ENCODE measurements at regions not wholly inside any gene's neighbourhood (a gene's known extent, or its start where the extent isn't known, plus 50 kb on each side); places are given as distances from the start of the nearest gene placed in this dataset.
"Not testable (repeated sequence)": the region's sequence is repeated elsewhere in the genome, so short reads cannot be mapped to it uniquely, and the experiment has no call there.

- TF ChIP-seq POLR2AphosphoS5 (IDR thresholded peaks at IDR 0.05) (no peak), POLR2A (IDR thresholded peaks at IDR 0.05) (no peak), EP300 (IDR thresholded peaks at IDR 0.05; ENCODE audit: low read depth) (no peak)
- TF ChIP-seq, protein P1, sequence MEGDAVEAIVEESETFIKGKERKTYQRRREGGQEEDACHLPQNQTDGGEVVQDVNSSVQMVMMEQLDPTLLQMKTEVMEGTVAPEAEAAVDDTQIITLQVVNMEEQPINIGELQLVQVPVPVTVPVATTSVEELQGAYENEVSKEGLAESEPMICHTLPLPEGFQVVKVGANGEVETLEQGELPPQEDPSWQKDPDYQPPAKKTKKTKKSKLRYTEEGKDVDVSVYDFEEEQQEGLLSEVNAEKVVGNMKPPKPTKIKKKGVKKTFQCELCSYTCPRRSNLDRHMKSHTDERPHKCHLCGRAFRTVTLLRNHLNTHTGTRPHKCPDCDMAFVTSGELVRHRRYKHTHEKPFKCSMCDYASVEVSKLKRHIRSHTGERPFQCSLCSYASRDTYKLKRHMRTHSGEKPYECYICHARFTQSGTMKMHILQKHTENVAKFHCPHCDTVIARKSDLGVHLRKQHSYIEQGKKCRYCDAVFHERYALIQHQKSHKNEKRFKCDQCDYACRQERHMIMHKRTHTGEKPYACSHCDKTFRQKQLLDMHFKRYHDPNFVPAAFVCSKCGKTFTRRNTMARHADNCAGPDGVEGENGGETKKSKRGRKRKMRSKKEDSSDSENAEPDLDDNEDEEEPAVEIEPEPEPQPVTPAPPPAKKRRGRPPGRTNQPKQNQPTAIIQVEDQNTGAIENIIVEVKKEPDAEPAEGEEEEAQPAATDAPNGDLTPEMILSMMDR (IDR thresholded peaks at IDR 0.05), result no peak
- no peak for DNase-seq
- H3K27me3 ChIP-seq, result no peaks in the 10 kb centered on the region
- H3K4me3 ChIP-seq, result no peak overlapping the region
- in situ Hi-C loops (cut with MboI; ENCODE audit: low pct_ligation_motif_present in 1 of 4, low pct_unique_long_range_greater_than_20kb in 1 of 4, low sequenced_read_pairs in 3 of 4), result no loop called here
- no peak overlapping the region for H3K27ac ChIP-seq
- H3K9me3 ChIP-seq, result peaks cover 0 to 2% of the 10 kb centered on the region in 2 donors
- intact Hi-C loops (cut with DNase I; ENCODE audit: low total_unique reads), result no loop called here
- 41 to 52% methylated on average over 3 of the region's 3 CpGs for WGBS, 2 donors (ENCODE audit: low coverage in 1 of 2)
- H3K36me3 ChIP-seq, result no peaks in the 10 kb centered on the region
- no peaks in the 10 kb centered on the region for H3K4me1 ChIP-seq
Measured at GRCh38 chr6:68189217-68189815, 445.8 kb upstream of the ADGRB3 start.

GRCh38 chr6:68186870-68187269, 448.2 kb upstream of the ADGRB3 start:
- TF ChIP-seq POLR2AphosphoS5 (IDR thresholded peaks at IDR 0.05), result no peak
- TF ChIP-seq, protein P1 (IDR thresholded peaks at IDR 0.05), result no peak
- no peak for TF ChIP-seq EP300 (IDR thresholded peaks at IDR 0.05; ENCODE audit: low read depth)
- TF ChIP-seq POLR2A (IDR thresholded peaks at IDR 0.05), result no peak
- no peak for DNase-seq
- in situ Hi-C loops (cut with MboI; ENCODE audit: low pct_ligation_motif_present in 1 of 4, low pct_unique_long_range_greater_than_20kb in 1 of 4, low sequenced_read_pairs in 3 of 4) (no loop called here), intact Hi-C loops (cut with DNase I; ENCODE audit: low total_unique reads) (no loop called here)
- no peaks in the 10 kb centered on the region for H3K27me3 ChIP-seq
- no peak overlapping the region for H3K4me3 ChIP-seq
- no peak overlapping the region for H3K27ac ChIP-seq
- WGBS, 2 donors (ENCODE audit: low coverage in 1 of 2), result 87 to 91% methylated on average over 2 of the region's 2 CpGs
- H3K4me1 ChIP-seq, result no peaks in the 10 kb centered on the region
- no peaks in the 10 kb centered on the region for H3K9me3 ChIP-seq
- no peaks in the 10 kb centered on the region for H3K36me3 ChIP-seq

GRCh38 chr6:68182386-68182785, 452.7 kb upstream of the ADGRB3 start:
- DNase-seq, result no peak
- no peak overlapping the region for H3K27ac ChIP-seq
- intact Hi-C loops (cut with DNase I; ENCODE audit: low total_unique reads) (no loop called here), in situ Hi-C loops (cut with MboI; ENCODE audit: low pct_ligation_motif_present in 1 of 4, low pct_unique_long_range_greater_than_20kb in 1 of 4, low sequenced_read_pairs in 3 of 4) (no loop called here)
- no peaks in the 10 kb centered on the region for H3K9me3 ChIP-seq
- no peak overlapping the region for H3K4me3 ChIP-seq
- no peaks in the 10 kb centered on the region for H3K4me1 ChIP-seq
- TF ChIP-seq, protein P1 (IDR thresholded peaks at IDR 0.05), result no peak
- TF ChIP-seq POLR2AphosphoS5 (IDR thresholded peaks at IDR 0.05), result no peak
- no peak for TF ChIP-seq EP300 (IDR thresholded peaks at IDR 0.05; ENCODE audit: low read depth)
- TF ChIP-seq POLR2A (IDR thresholded peaks at IDR 0.05), result no peak
- no peaks in the 10 kb centered on the region for H3K27me3 ChIP-seq
- H3K36me3 ChIP-seq, result no peaks in the 10 kb centered on the region
- WGBS, 2 donors (ENCODE audit: low coverage in 1 of 2), result 58 to 72% methylated on average over 3 of the region's 3 CpGs

DNA sequence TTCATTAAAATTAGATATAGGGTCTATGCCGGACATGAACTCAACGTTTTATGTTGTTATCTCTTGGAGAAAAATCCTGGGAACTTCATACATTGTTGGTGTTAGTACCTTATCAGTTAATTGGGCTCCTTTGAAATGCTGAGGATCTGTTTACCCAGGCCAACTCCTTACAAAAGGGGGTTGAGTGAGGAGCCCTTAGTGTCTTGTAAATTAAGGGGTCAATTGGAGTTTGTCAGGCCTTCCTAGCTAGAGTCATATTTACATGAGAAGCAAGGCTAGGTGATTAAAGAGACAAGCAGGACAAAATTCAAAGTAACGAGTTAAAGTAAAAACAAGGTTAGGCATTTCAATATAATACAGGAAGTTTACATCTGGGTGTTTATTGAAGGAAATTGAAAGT, 454.1 kb upstream of the ADGRB3 start:
- H3K4me3 ChIP-seq; H3K27ac ChIP-seq; H3K4me1 ChIP-seq; H3K27me3 ChIP-seq; H3K36me3 ChIP-seq; DNase-seq; intact Hi-C loops (cut with DNase I; ENCODE audit: low total_unique reads); in situ Hi-C loops (cut with MboI; ENCODE audit: low pct_ligation_motif_present in 1 of 4, low pct_unique_long_range_greater_than_20kb in 1 of 4, low sequenced_read_pairs in 3 of 4); H3K9me3 ChIP-seq: not testable (repeated sequence)
- WGBS, 2 donors (ENCODE audit: low coverage in 1 of 2), result 52% methylated on average over 3 of the region's 3 CpGs

- in situ Hi-C loops (cut with MboI; ENCODE audit: low pct_ligation_motif_present in 1 of 4, low pct_unique_long_range_greater_than_20kb in 1 of 4, low sequenced_read_pairs in 3 of 4) (no loop called here), intact Hi-C loops (cut with DNase I; ENCODE audit: low total_unique reads) (no loop called here)
- no peak for DNase-seq
- no peaks in the 10 kb centered on the region for H3K9me3 ChIP-seq
- no peaks in the 10 kb centered on the region for H3K4me1 ChIP-seq
- no peak overlapping the region for H3K4me3 ChIP-seq
- H3K27me3 ChIP-seq, result no peaks in the 10 kb centered on the region
- 88 to 92% methylated on average over 2 of the region's 2 CpGs for WGBS, 2 donors (ENCODE audit: low coverage in 1 of 2)
- no peak overlapping the region for H3K27ac ChIP-seq
- TF ChIP-seq, protein P1 (IDR thresholded peaks at IDR 0.05), result no peak
- TF ChIP-seq POLR2A (IDR thresholded peaks at IDR 0.05), result no peak
- TF ChIP-seq EP300 (IDR thresholded peaks at IDR 0.05; ENCODE audit: low read depth), result no peak
- no peak for TF ChIP-seq POLR2AphosphoS5 (IDR thresholded peaks at IDR 0.05)
- no peaks in the 10 kb centered on the region for H3K36me3 ChIP-seq
Measured at GRCh38 chr6:68173616-68174015, 461.5 kb upstream of the ADGRB3 start.
